Peyer's patch (tissue), 4 donors: ENCODE measurements at regions not wholly inside any gene's neighbourhood (a gene's known extent, or its start where the extent isn't known, plus 50 kb on each side); places are given as distances from the start of the nearest gene placed in this dataset.

Experiments used
- CTCF ChIP-seq, 6 experiments: fragments of 450-650 bp in 4 of 6; fragments of 200-600 bp in 2 of 6; sonication (generic) in 1 of 6; IDR thresholded peaks; one replicate each; pipeline ENCODE4 v1.5.1; 2017 to 2019; ENCODE audit warnings: antibody characterized with exemption in 6 of 6, mild to moderate bottlenecking in 3 of 6, moderate library complexity in 1 of 6
- POLR2A ChIP-seq, 2 donors: fragments of 450-650 bp; IDR thresholded peaks; one replicate each; pipeline ENCODE4 v1.5.1; 2017; ENCODE audit warnings: antibody characterized with exemption in 2 of 2, mild to moderate bottlenecking in 2 of 2, moderate library complexity in 2 of 2

DNA sequence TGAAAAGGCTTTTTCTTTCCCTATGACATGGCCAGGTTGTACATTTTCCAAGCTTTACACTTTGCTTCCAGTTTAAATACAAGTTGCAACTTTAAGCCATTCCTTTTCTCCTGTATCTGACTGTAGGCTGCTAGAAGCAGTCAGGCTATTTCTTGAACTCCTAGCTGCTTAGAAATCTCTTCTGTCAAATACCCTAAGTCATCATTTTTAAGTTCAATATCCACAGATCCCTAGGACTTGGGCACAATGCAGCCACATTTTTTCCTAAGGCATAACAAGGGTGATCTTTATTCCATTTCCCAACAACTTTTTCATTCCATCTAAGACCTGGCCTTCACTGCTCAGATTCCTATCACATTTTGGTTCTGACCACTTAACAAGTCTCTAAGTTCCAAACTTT lies 142.7 kb upstream of the TUBA3C start:
- no peak for TF ChIP-seq CTCF (IDR thresholded peaks at IDR 0.05)
- TF ChIP-seq POLR2A (IDR thresholded peaks at IDR 0.05) = no peak
